Panc1 (cell line): ENCODE measurements at regions not wholly inside any gene's neighbourhood (a gene's known extent, or its start where the extent isn't known, plus 50 kb on each side); places are given as distances from the start of the nearest gene placed in this dataset.

Experiments
- ATAC-seq: fragments of 200-7000 bp; cut with Tn5 transposase; 2 replicates; pipeline ENCODE4 v1.9.1; 2020; ENCODE audit warnings: mild to moderate bottlenecking, moderate library complexity
- BruUV-seq: library from RNA; stranded (reverse); fragments of 400-500 nt; replicated peaks from 2 replicates; lab custom pipeline; 2021; lab: Mats Ljungman, UMichigan
- CTCF ChIA-PET: fragments of 300-600 bp; sonication (Branson Sonifier 250); formaldehyde crosslinking; loops from one replicate; lab custom pipeline; 2022; ENCODE audit warnings: antibody characterized with exemption; lab: Charles Lee
- POLR2A ChIA-PET: fragments of 300-600 bp; sonication (Branson Sonifier 250); formaldehyde crosslinking; loops from one replicate; lab custom pipeline; 2022; ENCODE audit warnings: antibody characterized with exemption; lab: Charles Lee
- DNase-seq: peaks from one replicate; pipeline ENCODE4 v3.0.0-alpha.2; 2010; ENCODE audit warnings: low read depth, low spot score
- H3K27ac ChIP-seq: 2 replicates; pipeline ENCODE4 v1.5.1; 2011; ENCODE audit warnings: mild to moderate bottlenecking, low read length, inconsistent platforms
- H3K27me3 ChIP-seq: fragments of 200-500 bp; sonication (Bioruptor generic); 2 replicates; pipeline ENCODE4 v1.6.0; 2014; ENCODE audit warnings: low read length, inconsistent platforms; ENCODE audit not compliant: control insufficient read depth, insufficient read depth
- H3K36me3 ChIP-seq: fragments of 200-500 bp; sonication (Bioruptor generic); 2 replicates; pipeline ENCODE4 v1.5.1; 2014; ENCODE audit warnings: inconsistent platforms, mild to moderate bottlenecking, low read length, moderate library complexity; ENCODE audit not compliant: control insufficient read depth, insufficient read depth
- H3K4me1 ChIP-seq: 2 replicates; pipeline ENCODE4 v1.5.1; 2011; ENCODE audit warnings: inconsistent platforms, mild to moderate bottlenecking, low read length, moderate library complexity; ENCODE audit not compliant: control insufficient read depth, insufficient read depth
- H3K4me3 ChIP-seq, 2 experiments: 2 replicates each; pipeline ENCODE4 v1.5.1; 2011 to 2012; ENCODE audit warnings: low read depth in 2 of 2, low read length in 2 of 2, mild to moderate bottlenecking in 2 of 2, inconsistent platforms in 1 of 2, moderate library complexity in 1 of 2
- H3K9me3 ChIP-seq: fragments of 200-500 bp; sonication (Bioruptor generic); 2 replicates; pipeline ENCODE4 v1.5.1; 2014; ENCODE audit warnings: low read depth, mild to moderate bottlenecking, inconsistent platforms, low read length, moderate library complexity; ENCODE audit not compliant: control insufficient read depth, insufficient read depth
- POLR2AphosphoS5 ChIP-seq: IDR thresholded peaks from 2 replicates; pipeline ENCODE4 v1.6.1; 2012; ENCODE audit warnings: mild to moderate bottlenecking, low read depth, low read length, moderate library complexity
- SIN3A ChIP-seq: IDR thresholded peaks from 2 replicates; pipeline ENCODE4 v1.6.1; 2012; ENCODE audit warnings: low read depth, mild to moderate bottlenecking, low read length, moderate library complexity, borderline replicate concordance; ENCODE audit not compliant: insufficient read depth
- TCF7L2 ChIP-seq: IDR thresholded peaks from 2 replicates; pipeline ENCODE4 v1.6.1; 2011; ENCODE audit warnings: mild to moderate bottlenecking, low read depth, low read length, inconsistent platforms
- in situ Hi-C: cut with HindIII; loops from 2 replicates; pipeline ENCODE4 v1.10.0; 2016; ENCODE audit warnings: low sequenced_read_pairs, low pct_unique_long_range_greater_than_20kb
- intact Hi-C: fragments of 100-400 bp; cut with micrococcal nuclease; formaldehyde crosslinking; loops from one replicate; pipeline ENCODE4 v1.10.0; 2022; ENCODE audit not compliant: unreplicated experiment
- TF ChIP-seq, protein P1 (sequence below): fragments of 450-650 bp; IDR thresholded peaks from 2 replicates; pipeline ENCODE4 v1.5.1; 2017; ENCODE audit warnings: mild to moderate bottlenecking
- TF ChIP-seq, protein P2 (sequence below), 2 experiments: IDR thresholded peaks; 2 replicates each; pipeline ENCODE4 v1.6.1; 2011 to 2012; ENCODE audit warnings: low read depth in 2 of 2, control low read depth in 1 of 2, low read length in 1 of 2, mild to moderate bottlenecking in 1 of 2, moderate library complexity in 1 of 2; ENCODE audit not compliant: insufficient read depth in 1 of 2

DNA sequence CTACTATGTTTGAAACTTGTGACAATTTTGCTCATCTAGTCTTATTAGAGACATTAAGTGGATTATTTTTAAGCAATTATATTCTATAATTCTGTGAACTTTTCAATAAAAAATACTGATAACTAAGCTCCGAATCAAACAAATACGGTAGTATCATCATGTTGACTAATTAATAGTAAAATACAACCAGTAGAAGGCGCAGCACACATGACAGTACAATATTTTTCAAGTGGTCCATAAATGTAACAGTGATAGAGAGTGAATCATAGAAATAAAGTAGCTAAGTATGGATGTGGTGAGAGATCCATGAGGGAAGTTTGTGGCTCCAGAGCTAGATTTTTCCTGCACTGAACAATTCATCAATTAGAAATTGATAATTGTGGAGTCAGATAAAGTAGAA lies 666.2 kb downstream of the KCTD8 start:
- in situ Hi-C loops (no loop called here), intact Hi-C loops (no loop called here)
- no TSS peak for BruUV-seq
- no peaks in the 10 kb centered on the region for H3K4me1 ChIP-seq
- H3K9me3 ChIP-seq, result no peaks in the 10 kb centered on the region
- CTCF ChIA-PET, result no interaction called here
- POLR2A ChIA-PET, result no interaction called here
- no peak overlapping the region for H3K4me3 ChIP-seq
- DNase-seq (no peak), ATAC-seq (no peak)
- H3K27me3 ChIP-seq, result no peaks in the 10 kb centered on the region
- no peaks in the 10 kb centered on the region; the same call in 1 of the 2 replicates for H3K36me3 ChIP-seq
- H3K27ac ChIP-seq, result no peak overlapping the region
- no peak for TF ChIP-seq POLR2AphosphoS5
- TF ChIP-seq TCF7L2, result no peak
- TF ChIP-seq SIN3A, result no peak
- TF ChIP-seq, protein P1, sequence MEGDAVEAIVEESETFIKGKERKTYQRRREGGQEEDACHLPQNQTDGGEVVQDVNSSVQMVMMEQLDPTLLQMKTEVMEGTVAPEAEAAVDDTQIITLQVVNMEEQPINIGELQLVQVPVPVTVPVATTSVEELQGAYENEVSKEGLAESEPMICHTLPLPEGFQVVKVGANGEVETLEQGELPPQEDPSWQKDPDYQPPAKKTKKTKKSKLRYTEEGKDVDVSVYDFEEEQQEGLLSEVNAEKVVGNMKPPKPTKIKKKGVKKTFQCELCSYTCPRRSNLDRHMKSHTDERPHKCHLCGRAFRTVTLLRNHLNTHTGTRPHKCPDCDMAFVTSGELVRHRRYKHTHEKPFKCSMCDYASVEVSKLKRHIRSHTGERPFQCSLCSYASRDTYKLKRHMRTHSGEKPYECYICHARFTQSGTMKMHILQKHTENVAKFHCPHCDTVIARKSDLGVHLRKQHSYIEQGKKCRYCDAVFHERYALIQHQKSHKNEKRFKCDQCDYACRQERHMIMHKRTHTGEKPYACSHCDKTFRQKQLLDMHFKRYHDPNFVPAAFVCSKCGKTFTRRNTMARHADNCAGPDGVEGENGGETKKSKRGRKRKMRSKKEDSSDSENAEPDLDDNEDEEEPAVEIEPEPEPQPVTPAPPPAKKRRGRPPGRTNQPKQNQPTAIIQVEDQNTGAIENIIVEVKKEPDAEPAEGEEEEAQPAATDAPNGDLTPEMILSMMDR, result peak; percentile 13; the same call in 1 of the 2 replicates

DNA sequence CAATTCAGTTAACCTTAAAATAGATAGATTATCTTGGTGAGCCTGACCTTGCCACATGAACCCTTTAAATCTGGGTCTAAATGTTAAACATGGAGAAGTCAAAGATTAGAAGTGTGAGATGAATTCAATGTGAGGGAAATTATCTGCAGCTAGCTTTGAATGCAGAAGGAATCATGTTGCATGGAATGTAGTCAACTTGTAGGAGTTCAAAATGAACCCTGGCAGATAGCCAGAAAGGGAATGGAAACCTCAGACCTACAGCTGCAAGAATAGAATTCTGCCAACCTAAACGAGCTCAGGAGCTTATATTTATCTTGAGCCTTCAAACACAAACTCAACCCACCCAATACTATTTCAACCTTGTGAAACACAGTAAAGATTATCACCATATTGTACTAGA lies 632.5 kb downstream of the KCTD8 start:
- Histone ChIP-seq H3K4me1 (no peaks in the 10 kb centered on the region), H3K27ac (no peak overlapping the region), H3K36me3 (no peaks in the 10 kb centered on the region), H3K9me3 (no peaks in the 10 kb centered on the region; the same call in 1 of the 2 replicates), H3K27me3 (no peaks in the 10 kb centered on the region), H3K4me3 (no peak overlapping the region)
- intact Hi-C loops (no loop called here), in situ Hi-C loops (no loop called here)
- DNase-seq (no peak), ATAC-seq (no peak)
- TF ChIP-seq TCF7L2 (no peak), SIN3A (no peak), POLR2AphosphoS5 (no peak)
- TF ChIP-seq, protein P1, result no peak
- TF ChIP-seq, protein P2, sequence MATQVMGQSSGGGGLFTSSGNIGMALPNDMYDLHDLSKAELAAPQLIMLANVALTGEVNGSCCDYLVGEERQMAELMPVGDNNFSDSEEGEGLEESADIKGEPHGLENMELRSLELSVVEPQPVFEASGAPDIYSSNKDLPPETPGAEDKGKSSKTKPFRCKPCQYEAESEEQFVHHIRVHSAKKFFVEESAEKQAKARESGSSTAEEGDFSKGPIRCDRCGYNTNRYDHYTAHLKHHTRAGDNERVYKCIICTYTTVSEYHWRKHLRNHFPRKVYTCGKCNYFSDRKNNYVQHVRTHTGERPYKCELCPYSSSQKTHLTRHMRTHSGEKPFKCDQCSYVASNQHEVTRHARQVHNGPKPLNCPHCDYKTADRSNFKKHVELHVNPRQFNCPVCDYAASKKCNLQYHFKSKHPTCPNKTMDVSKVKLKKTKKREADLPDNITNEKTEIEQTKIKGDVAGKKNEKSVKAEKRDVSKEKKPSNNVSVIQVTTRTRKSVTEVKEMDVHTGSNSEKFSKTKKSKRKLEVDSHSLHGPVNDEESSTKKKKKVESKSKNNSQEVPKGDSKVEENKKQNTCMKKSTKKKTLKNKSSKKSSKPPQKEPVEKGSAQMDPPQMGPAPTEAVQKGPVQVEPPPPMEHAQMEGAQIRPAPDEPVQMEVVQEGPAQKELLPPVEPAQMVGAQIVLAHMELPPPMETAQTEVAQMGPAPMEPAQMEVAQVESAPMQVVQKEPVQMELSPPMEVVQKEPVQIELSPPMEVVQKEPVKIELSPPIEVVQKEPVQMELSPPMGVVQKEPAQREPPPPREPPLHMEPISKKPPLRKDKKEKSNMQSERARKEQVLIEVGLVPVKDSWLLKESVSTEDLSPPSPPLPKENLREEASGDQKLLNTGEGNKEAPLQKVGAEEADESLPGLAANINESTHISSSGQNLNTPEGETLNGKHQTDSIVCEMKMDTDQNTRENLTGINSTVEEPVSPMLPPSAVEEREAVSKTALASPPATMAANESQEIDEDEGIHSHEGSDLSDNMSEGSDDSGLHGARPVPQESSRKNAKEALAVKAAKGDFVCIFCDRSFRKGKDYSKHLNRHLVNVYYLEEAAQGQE (IDR thresholded peaks at IDR 0.05; ENCODE audit: insufficient read depth in 1 of 2, low read depth in 2 of 2, low read length in 1 of 2), result no peak
- ChIA-PET POLR2A (no interaction called here), CTCF (no interaction called here)
- no TSS peak for BruUV-seq
